ENCODE measurements at regions not wholly inside any gene's neighbourhood (a gene's known extent, or its start where the extent isn't known, plus 50 kb on each side); places are given as distances from the start of the nearest gene placed in this dataset.

DNA sequence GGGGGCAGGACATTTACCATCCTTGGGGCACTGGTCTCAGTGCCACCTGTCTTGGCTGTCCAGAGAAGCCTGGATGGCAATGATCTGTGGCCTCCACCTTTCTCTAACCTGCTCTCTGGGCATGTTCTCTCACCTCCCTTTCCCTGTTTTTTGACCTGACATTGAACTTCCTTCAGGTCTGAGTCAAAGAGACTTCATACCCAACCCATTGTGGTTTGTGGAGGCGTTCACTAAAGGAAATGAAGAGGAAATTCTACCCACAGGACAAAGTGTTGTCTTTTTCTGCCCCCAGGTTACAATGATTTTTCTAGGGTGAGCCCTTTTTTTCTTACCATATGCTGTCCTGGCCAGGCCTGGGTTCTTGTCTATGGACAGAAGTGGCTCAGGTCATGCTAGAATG lies 76.6 kb downstream of the CYP26A1 start:
- no peak overlapping the region for H3K4me3 ChIP-seq (ENCODE audit: low read length)
- peaks cover 3% of the 10 kb centered on the region for H3K9me3 ChIP-seq (ENCODE audit: control insufficient read depth, low read depth, low read length)
- no peaks in the 10 kb centered on the region for H3K4me1 ChIP-seq (ENCODE audit: control insufficient read depth, insufficient read depth, low read length)
- H3K36me3 ChIP-seq (ENCODE audit: control insufficient read depth, insufficient read depth, low read length), result no peaks in the 10 kb centered on the region
- DNase-seq, result no peak
- no peaks in the 10 kb centered on the region for H3K27me3 ChIP-seq (ENCODE audit: control insufficient read depth, insufficient read depth, low read length)
- no peak overlapping the region for H3K27ac ChIP-seq (ENCODE audit: low read length)
- WGBS (ENCODE audit: insufficient coverage, low lambda C conversion rate), result no CpG with 5 or more reads among the region's 1 CpG

DNA sequence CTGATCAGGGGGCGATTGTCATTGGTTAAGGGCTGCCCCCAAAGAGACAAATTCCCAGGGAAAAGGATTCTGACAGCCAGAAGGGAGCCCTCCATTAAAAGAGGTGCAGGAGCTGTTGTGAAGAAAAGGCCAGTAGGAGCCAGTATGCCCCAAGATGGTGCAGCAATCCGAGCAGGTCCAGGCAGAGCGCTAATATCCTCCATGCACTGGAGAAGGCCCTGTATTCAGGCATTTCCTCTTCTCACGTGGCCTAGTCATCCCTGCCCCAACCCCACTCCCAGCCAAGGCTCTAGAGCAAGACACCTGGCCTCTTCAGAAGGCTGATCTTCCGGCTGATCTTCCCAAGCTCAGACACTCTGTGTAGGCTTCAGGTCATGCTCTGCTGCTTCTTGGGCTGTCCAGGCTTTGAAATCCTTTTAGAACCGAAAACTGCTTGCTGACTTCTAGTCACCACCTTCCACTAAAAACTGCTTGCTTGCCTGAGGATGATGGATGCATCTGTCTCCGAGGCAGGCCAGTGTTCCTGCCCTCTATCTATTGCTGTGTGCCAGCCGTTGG lies 77.4 kb downstream of the CYP26A1 start:
- DNase-seq, result no peak
- Histone ChIP-seq H3K4me1 (ENCODE audit: control insufficient read depth, insufficient read depth, low read length) (no peaks in the 10 kb centered on the region), H3K4me3 (ENCODE audit: low read length) (no peak overlapping the region), H3K27me3 (ENCODE audit: control insufficient read depth, insufficient read depth, low read length) (no peaks in the 10 kb centered on the region), H3K9me3 (ENCODE audit: control insufficient read depth, low read depth, low read length) (peaks cover 3% of the 10 kb centered on the region), H3K36me3 (ENCODE audit: control insufficient read depth, insufficient read depth, low read length) (no peaks in the 10 kb centered on the region), H3K27ac (ENCODE audit: low read length) (no peak overlapping the region)
- no CpG with 5 or more reads among the region's 8 CpGs for WGBS (ENCODE audit: insufficient coverage, low lambda C conversion rate)

DNA sequence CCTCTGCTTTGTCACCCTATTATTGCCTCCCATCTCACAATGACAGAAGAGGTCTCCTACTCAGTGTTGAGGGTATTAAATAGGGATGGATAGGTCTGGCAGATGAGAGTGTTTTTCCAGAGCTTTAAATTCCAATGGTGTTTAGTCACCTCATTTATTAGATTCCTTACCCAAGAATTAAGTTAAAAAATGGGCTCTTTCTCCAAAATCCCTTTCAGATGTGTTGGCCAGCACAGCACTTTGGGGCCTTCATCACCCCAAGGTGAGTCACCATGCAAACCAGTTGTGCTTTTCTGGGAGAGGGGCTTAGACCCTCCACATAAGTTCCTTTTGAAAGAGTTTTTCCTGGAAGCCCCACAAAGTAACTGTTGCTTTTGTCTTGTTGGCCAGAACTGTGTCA lies 78.4 kb downstream of the CYP26A1 start:
- H3K27ac ChIP-seq (ENCODE audit: low read length), result no peak overlapping the region
- peaks cover 3% of the 10 kb centered on the region for H3K9me3 ChIP-seq (ENCODE audit: control insufficient read depth, low read depth, low read length)
- no peaks in the 10 kb centered on the region for H3K4me1 ChIP-seq (ENCODE audit: control insufficient read depth, insufficient read depth, low read length)
- no peaks in the 10 kb centered on the region for H3K36me3 ChIP-seq (ENCODE audit: control insufficient read depth, insufficient read depth, low read length)
- no peaks in the 10 kb centered on the region for H3K27me3 ChIP-seq (ENCODE audit: control insufficient read depth, insufficient read depth, low read length)
- no peak for DNase-seq
- no peak overlapping the region for H3K4me3 ChIP-seq (ENCODE audit: low read length)

DNA sequence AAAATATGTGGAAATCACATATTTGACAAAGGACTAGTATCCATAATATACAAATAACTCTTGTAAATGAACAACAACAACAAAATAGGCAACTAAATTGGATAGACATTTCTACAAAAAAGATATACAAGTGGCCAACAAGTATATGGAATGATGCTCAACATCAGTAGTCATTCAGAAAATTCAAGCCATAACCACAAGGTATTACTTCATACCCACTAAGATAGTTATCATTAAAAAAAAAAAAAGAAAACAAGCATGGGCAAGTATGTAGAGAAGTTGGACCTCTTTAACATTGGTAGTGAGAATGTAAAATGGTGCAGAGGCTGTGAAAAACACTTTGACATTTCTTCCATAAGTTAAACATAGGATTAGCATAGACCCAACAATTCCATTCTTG lies 80.8 kb downstream of the CYP26A1 start:
- Histone ChIP-seq H3K4me1 (ENCODE audit: control insufficient read depth, insufficient read depth, low read length) (no peaks in the 10 kb centered on the region), H3K27ac (ENCODE audit: low read length) (no peak overlapping the region), H3K36me3 (ENCODE audit: control insufficient read depth, insufficient read depth, low read length) (no peaks in the 10 kb centered on the region), H3K9me3 (ENCODE audit: control insufficient read depth, low read depth, low read length) (peaks cover 3% of the 10 kb centered on the region), H3K27me3 (ENCODE audit: control insufficient read depth, insufficient read depth, low read length) (no peaks in the 10 kb centered on the region), H3K4me3 (ENCODE audit: low read length) (no peak overlapping the region)
- DNase-seq, result no peak

DNA sequence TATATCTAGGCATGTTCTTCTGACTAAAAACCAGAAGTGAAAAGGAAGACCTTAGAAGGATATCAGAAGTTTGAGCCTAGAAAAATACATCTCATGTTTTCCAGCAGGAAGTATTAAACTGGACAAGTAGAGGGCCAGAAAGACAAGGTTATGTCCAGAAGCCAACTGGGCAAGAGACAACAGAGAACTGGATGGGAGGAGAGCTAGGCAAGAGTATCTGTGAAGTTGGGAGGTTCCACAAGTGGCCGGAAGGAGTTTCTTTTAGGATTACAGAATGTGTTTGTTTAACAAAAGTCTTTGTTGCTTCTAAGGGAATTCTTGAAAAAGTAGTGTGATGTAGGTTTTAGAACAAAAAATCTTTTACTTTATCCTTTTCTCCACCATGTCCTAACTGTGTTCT lies 86.4 kb downstream of the CYP26A1 start:
- no peak overlapping the region for H3K27ac ChIP-seq (ENCODE audit: low read length)

DNA sequence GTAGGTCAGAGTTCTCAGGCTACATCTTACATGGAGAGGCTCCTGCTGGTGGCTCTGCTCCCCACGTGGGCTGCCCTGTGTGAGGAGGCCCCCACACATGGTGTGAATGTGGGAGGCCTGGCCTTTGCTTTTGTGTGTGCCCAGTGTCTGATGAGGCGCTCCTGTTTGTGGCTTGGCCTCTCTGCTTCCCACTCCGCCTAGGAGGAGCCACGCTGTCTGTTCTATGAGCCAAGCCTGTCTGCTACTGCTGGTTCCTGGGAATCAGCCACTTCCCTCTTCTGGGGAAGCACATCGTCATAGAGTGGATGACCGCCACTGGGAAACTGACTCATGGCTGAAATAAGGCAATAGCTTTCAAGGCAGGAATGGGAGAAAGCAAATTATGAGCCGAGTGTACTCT lies 87.1 kb downstream of the CYP26A1 start:
- Histone ChIP-seq H3K4me3 (ENCODE audit: low read length) (no peak overlapping the region), H3K9me3 (ENCODE audit: control insufficient read depth, low read depth, low read length) (no peaks in the 10 kb centered on the region), H3K27ac (ENCODE audit: low read length) (no peak overlapping the region), H3K36me3 (ENCODE audit: control insufficient read depth, insufficient read depth, low read length) (no peaks in the 10 kb centered on the region), H3K4me1 (ENCODE audit: control insufficient read depth, insufficient read depth, low read length) (no peaks in the 10 kb centered on the region), H3K27me3 (ENCODE audit: control insufficient read depth, insufficient read depth, low read length) (no peaks in the 10 kb centered on the region)
- WGBS (ENCODE audit: insufficient coverage, low lambda C conversion rate), result no CpG with 5 or more reads among the region's 7 CpGs
- DNase-seq, result peak in 1 of 2 donors; percentile 12

More for the DNA sequence above, 86.4 kb downstream of the CYP26A1 start:
- DNase-seq, result no peak
- Histone ChIP-seq H3K27me3 (ENCODE audit: control insufficient read depth, insufficient read depth, low read length) (no peaks in the 10 kb centered on the region), H3K4me3 (ENCODE audit: low read length) (no peak overlapping the region), H3K9me3 (ENCODE audit: control insufficient read depth, low read depth, low read length) (no peaks in the 10 kb centered on the region), H3K36me3 (ENCODE audit: control insufficient read depth, insufficient read depth, low read length) (no peaks in the 10 kb centered on the region), H3K4me1 (ENCODE audit: control insufficient read depth, insufficient read depth, low read length) (no peaks in the 10 kb centered on the region)
- no CpG with 5 or more reads among the region's 1 CpG for WGBS (ENCODE audit: insufficient coverage, low lambda C conversion rate)

DNA sequence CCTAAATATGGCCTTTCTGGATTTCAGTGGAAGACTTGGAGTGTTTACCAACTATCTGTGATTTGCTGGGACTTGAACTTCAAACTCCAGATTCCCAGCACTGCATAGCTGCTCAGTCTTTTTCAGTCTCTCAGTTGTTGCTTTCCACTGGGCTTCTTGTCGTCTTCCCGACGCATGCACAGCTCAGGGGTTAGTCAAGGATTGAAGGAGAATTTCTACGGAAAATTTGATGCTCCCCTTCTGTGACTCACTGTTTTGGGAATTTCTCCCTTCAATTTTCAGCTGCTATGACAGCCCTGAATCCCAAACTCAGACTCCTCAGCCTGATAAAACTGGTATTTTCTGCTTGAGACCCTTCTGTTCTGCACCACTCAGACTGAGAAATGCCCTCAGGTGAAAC lies 91.7 kb downstream of the CYP26A1 start:
- H3K27me3 ChIP-seq (ENCODE audit: control insufficient read depth, insufficient read depth, low read length), result no peaks in the 10 kb centered on the region
- no peaks in the 10 kb centered on the region for H3K9me3 ChIP-seq (ENCODE audit: control insufficient read depth, low read depth, low read length)
- no peak for DNase-seq
- H3K27ac ChIP-seq (ENCODE audit: low read length), result no peak overlapping the region
- no peaks in the 10 kb centered on the region for H3K36me3 ChIP-seq (ENCODE audit: control insufficient read depth, insufficient read depth, low read length)
- no peaks in the 10 kb centered on the region for H3K4me1 ChIP-seq (ENCODE audit: control insufficient read depth, insufficient read depth, low read length)
- H3K4me3 ChIP-seq (ENCODE audit: low read length), result no peak overlapping the region
- no CpG with 5 or more reads among the region's 4 CpGs for WGBS (ENCODE audit: insufficient coverage, low lambda C conversion rate)

DNA sequence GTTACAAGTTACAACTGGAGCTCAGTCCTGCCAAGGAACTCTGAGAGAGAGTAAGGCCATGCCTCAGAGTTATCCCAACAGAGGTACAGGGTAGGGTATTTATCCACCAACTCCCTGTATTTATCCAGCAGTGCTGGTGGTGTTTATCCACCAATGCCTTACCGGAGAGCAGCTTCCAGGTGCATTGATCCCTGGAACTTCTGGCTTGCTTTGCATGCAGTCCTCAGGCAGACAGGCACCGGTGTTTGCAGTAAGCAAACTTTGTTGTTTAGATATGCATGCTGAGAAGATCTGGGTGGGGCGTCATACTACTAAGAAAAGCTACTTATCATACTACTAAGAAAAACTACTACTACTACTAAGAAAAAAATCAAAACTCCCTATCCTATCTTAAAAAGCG lies 92.4 kb downstream of the CYP26A1 start:
- H3K9me3 ChIP-seq (ENCODE audit: control insufficient read depth, low read depth, low read length), result no peaks in the 10 kb centered on the region
- 70% methylated on average over 2 of the region's 4 CpGs for WGBS (ENCODE audit: insufficient coverage, low lambda C conversion rate)

DNA sequence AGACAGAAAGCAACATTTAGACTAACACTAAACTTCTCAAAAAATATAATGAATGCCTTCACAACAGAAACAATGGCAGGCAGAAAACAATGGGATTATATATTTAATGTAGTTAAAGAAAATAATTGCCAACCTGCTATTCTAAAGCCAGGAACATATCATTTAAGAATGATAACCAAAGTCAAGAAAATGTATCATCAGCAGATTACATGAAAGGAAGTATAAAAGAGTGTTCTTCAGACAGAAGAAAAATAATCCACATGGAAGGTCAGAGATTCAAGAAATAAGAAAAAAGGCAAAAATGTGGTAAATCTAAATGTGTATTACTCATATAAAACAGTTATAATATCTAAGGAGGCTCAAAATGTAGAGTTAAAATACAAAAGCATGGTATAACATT lies 98.1 kb downstream of the CYP26A1 start:
- no peaks in the 10 kb centered on the region for H3K36me3 ChIP-seq (ENCODE audit: control insufficient read depth, insufficient read depth, low read length)
- H3K27ac ChIP-seq (ENCODE audit: low read length), result no peak overlapping the region
- no peaks in the 10 kb centered on the region for H3K9me3 ChIP-seq (ENCODE audit: control insufficient read depth, low read depth, low read length)
- no peak for DNase-seq
- H3K4me1 ChIP-seq (ENCODE audit: control insufficient read depth, insufficient read depth, low read length), result peaks cover 19% of the 10 kb centered on the region
- H3K27me3 ChIP-seq (ENCODE audit: control insufficient read depth, insufficient read depth, low read length), result no peaks in the 10 kb centered on the region
- no peak overlapping the region for H3K4me3 ChIP-seq (ENCODE audit: low read length)

More for the DNA sequence above, 92.4 kb downstream of the CYP26A1 start:
- no peaks in the 10 kb centered on the region for H3K4me1 ChIP-seq (ENCODE audit: control insufficient read depth, insufficient read depth, low read length)
- no peak overlapping the region for H3K27ac ChIP-seq (ENCODE audit: low read length)
- no peak for DNase-seq
- no peaks in the 10 kb centered on the region for H3K36me3 ChIP-seq (ENCODE audit: control insufficient read depth, insufficient read depth, low read length)
- H3K27me3 ChIP-seq (ENCODE audit: control insufficient read depth, insufficient read depth, low read length), result no peaks in the 10 kb centered on the region
- no peak overlapping the region for H3K4me3 ChIP-seq (ENCODE audit: low read length)

DNA sequence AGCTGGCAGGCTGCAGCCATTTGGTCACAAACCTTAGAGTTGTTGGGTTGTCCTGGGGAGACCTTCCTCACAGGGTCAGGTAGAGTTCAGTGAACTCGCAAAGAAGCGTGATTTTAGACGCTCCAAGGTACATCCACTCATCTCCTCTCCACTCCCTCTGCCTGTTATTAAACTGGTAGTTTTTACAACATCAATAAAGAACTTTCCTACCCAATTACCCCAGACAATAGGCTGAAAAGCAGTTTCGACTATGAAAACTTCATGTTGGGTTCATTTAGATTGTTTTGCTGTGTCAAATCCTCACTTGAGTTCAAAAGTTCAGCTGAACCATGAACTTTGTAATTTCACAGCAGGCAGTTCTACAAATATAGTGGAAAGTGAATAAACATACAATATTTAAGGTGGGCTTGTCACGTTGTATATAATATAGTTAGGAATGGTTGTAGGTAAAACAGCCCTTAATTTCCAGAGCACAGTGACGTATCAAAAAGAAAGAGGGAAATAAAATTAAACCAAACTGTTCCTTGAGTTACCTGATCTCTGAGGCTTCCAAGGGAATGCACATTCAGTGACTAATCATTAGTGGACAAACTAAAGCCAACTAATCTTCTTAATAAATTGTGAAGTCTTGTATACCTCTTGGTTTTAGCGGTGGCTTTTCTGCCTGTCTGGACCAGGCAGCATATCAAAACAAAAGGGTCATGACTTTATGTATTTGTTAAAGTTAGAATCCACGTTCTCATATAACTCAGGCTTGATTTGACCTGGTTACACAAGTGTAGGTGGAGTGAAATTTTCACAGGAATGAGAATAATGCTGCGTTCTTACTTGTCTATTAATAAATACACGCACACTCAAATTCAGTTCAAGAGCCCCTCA lies 100.5 kb downstream of the CYP26A1 start:
- H3K27me3 ChIP-seq (ENCODE audit: control insufficient read depth, insufficient read depth, low read length), result no peaks in the 10 kb centered on the region
- no peaks in the 10 kb centered on the region for H3K9me3 ChIP-seq (ENCODE audit: control insufficient read depth, low read depth, low read length)
- no peaks in the 10 kb centered on the region for H3K36me3 ChIP-seq (ENCODE audit: control insufficient read depth, insufficient read depth, low read length)

DNA sequence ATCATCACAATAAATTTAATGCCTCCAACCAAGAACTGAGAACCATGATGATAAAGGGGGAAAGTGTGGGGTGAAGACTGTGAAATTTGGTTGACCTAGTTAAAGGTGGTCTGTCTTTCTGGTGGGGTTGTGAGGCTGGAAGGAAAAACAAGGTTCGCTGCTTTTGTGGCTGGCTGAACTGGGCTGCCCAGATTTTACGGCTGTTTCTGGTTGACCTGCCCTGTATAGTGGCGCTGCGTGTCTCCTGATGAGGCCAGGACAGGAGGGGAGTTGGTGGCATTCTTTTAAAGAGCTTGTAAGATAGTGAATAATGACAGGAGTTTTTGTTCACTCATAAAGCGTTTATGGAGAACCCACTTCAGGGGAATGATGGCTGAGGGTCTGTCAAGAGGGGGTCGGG lies 101.8 kb downstream of the CYP26A1 start:
- no peaks in the 10 kb centered on the region for H3K27me3 ChIP-seq (ENCODE audit: control insufficient read depth, insufficient read depth, low read length)
- no peak overlapping the region for H3K27ac ChIP-seq (ENCODE audit: low read length)
- H3K4me3 ChIP-seq (ENCODE audit: low read length), result no peak overlapping the region
- 90% methylated on average over 2 of the region's 6 CpGs for WGBS (ENCODE audit: insufficient coverage, low lambda C conversion rate)
- DNase-seq, result no peak
- H3K9me3 ChIP-seq (ENCODE audit: control insufficient read depth, low read depth, low read length), result no peaks in the 10 kb centered on the region
- no peaks in the 10 kb centered on the region for H3K36me3 ChIP-seq (ENCODE audit: control insufficient read depth, insufficient read depth, low read length)
- peaks cover 19% of the 10 kb centered on the region for H3K4me1 ChIP-seq (ENCODE audit: control insufficient read depth, insufficient read depth, low read length)

More for the DNA sequence above, 100.5 kb downstream of the CYP26A1 start:
- Histone ChIP-seq H3K4me1 (ENCODE audit: control insufficient read depth, insufficient read depth, low read length) (peaks cover 19% of the 10 kb centered on the region), H3K4me3 (ENCODE audit: low read length) (no peak overlapping the region), H3K27ac (ENCODE audit: low read length) (peak overlapping the region; percentile 2)
- peak; percentile 60 to 90 for DNase-seq
- WGBS (ENCODE audit: insufficient coverage, low lambda C conversion rate), result 16% methylated on average over 2 of the region's 10 CpGs

Measured in large intestine (tissue), 3 donors.